GM10248 (cell line): ENCODE measurements at regions not wholly inside any gene's neighbourhood (a gene's known extent, or its start where the extent isn't known, plus 50 kb on each side); places are given as distances from the start of the nearest gene placed in this dataset.

Experiments used
- CTCF ChIA-PET: fragments of 300-600 bp; sonication (Branson Sonifier 250); formaldehyde crosslinking; extraction: SDS; loops from one replicate; lab custom pipeline; 2021; ENCODE audit warnings: antibody characterized with exemption; lab: Yijun Ruan, JAX
- POLR2A ChIA-PET: fragments of 350-650 bp; sonication (Branson Sonifier 250); formaldehyde crosslinking; extraction: SDS; loops from one replicate; lab custom pipeline; 2020; ENCODE audit warnings: antibody characterized with exemption; lab: Yijun Ruan, JAX
- DNase-seq: peaks from one replicate; pipeline ENCODE4 v3.0.0; 2012; ENCODE audit errors: extremely low spot score
- CTCF ChIP-seq: IDR thresholded peaks from 2 replicates; pipeline ENCODE4 v1.5.1; 2012; ENCODE audit warnings: mild to moderate bottlenecking, low read depth; ENCODE audit errors: extremely low read depth, missing control alignments, control extremely low read depth

GRCh38 chr14:38873941-38874612 lies 229.0 kb downstream of the SEC23A start:
- no peak for DNase-seq
- CTCF ChIA-PET: no interaction called here
- POLR2A ChIA-PET: no interaction called here
- TF ChIP-seq CTCF: no peak

GRCh38 chr14:38870296-38870836 lies 232.7 kb downstream of the SEC23A start:
- ChIA-PET POLR2A (no interaction called here), CTCF (interaction anchor here (0.9 to 5.4 kb wide), 7 partner anchors 9 to 967 kb away, joined by 3 to 34 read pairs (median 3); no protein-coding TSS in a partner anchor)
- TF ChIP-seq CTCF: no peak
- DNase-seq: no peak

DNA sequence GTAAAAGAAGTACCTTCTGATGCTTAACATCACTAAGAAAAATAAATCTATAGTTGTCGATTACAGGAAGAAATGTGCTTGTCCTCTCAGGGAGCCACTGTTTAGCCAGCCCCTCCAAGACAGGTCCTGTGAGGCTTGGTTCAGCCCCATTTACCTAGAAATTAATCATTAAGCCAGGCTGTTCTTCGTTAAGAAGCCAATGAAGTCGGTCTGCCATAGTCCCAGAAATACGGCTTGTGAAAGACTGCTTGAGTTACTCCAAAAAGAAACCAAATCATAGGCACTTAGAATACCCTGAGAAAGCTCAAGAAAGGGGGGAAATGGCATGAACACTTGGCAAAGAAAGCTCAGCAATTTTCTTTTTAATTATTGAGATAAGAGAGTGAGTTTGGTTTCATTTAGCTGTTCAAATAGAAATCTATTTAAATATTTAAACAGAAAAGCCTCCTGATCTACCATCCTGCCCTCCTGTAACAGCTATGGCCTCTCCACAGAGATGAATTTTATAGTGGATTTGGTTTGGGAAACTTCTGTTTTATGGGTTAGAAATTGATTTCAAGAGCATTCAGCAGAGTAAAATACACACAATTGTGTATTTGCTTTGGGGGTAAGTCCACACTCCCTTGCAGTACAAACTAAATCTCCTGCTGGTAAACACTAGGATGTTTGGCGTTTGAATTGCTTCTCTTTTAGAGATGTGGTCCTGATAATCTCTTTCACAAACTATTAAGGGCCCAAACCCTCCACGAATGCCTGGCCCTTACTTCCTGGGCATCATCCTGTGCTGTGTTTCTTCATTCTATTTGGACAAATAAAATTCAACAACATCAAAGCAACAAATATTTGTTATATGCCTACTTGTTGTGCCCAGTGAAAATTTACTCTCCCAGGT lies 234.4 kb downstream of the SEC23A start:
- no peak for DNase-seq
- ChIA-PET CTCF (interaction anchor here (0.7 to 5.4 kb wide), 12 partner anchors 8 to 1637 kb away, joined by 3 to 34 read pairs (median 4); no protein-coding TSS in a partner anchor), POLR2A (no interaction called here)
- TF ChIP-seq CTCF: no peak

DNA sequence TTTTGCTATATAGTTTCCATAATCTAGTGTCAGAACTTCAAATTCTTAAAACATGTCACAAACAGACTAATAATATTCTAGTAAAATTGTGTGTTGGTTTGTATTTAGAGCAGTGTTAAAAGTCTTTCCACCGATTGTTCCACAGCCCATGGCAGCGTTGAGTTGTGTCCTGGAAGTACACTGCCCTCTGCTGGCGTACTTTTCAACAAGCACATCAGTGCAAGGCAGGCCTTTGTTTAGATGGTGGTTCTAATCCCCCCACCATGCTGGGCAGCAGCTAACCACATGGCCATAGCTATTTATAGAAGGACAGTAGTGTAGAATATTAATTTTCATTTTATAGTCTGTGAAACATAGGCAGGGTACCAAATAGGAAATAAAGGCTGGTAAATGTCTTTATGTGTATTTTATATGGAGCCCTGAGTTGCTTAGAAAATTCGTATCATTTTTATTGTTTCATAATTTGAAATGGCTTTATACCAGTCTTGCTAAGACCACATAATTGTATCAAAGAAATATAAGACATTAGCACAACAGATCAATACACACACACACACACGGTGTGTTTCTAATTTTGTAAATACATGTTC lies 235.4 kb downstream of the SEC23A start:
- ChIA-PET CTCF (interaction anchor here (0.7 to 5.4 kb wide), 22 partner anchors 9 to 1636 kb away, joined by 3 to 34 read pairs (median 4); no protein-coding TSS in a partner anchor), POLR2A (no interaction called here)
- TF ChIP-seq CTCF: peak; percentile 72
- peak; percentile 23 for DNase-seq

DNA sequence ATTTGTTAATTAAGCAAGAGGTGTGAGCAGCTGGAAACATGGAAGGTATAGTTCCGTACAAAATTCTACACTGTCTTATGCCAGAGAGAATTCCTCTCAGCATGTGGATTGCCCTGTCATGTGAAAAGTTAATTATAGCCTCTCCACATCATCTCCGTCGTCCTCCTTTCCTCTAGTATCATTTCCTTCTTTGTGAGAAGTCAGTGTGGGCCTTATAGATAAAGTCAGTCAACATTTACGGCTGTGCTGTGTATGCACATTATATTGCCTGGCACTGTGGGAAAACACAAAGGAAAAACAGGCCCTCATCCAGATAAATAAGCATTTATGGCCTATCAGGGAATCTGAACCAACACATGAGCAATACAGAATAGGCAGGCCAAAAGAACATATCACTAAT lies 236.6 kb downstream of the SEC23A start:
- CTCF ChIA-PET: interaction anchor here (1.0 kb wide), 2 partner anchors 15 to 22 kb away, joined by 5 read pairs; no protein-coding TSS in a partner anchor
- no peak for TF ChIP-seq CTCF
- DNase-seq: no peak
- POLR2A ChIA-PET: no interaction called here

DNA sequence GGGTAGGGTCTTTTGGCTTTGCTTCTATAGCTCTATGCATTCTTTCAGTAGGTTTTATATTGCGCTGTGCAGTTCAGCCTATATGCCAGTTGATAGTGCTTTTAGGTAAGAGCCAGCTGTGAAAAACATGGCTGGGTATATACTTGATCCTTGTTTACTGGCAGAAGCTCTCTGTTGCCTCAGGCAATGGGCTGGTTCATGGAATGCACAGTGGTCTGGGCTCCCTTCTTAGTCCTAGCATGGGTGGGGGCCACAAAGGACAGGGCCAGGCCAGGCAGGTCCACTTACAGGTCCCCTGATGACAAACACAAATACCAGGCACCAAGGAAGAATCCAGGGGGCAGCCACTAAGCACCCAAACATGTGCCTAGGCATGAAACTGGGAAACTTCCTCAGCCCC lies 240.7 kb downstream of the SEC23A start:
- no peak for TF ChIP-seq CTCF
- ChIA-PET POLR2A (no interaction called here), CTCF (interaction anchor here (0.9 kb wide), 1 partner anchor 141 kb away, joined by 3 read pairs; no protein-coding TSS in a partner anchor)
- DNase-seq: no peak
